ENCODE measurements at regions not wholly inside any gene's neighbourhood (a gene's known extent, or its start where the extent isn't known, plus 50 kb on each side); places are given as distances from the start of the nearest gene placed in this dataset.

DNA sequence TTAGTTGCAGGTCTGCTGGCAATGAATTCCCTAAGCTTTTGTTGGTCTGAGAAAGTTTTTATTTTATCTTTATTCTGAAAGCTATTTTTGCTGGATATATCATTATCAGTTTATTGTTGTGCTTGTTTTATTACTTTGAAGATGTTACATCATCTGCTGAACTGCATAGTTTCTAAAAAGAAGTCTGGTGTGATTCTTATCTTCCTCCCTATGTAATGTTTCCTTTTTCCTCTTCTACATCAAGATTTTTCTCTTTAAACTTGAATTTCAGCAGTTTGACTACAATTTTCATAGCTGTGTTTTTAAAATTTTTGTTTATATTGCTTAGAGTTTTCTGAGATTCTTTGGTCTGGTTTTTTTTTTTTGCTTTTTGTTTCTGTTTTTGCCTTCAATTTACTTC lies 137.1 kb upstream of the PMCH start:
- H3K4me1 ChIP-seq (ENCODE audit: low read length) = no peaks in the 10 kb centered on the region
- no peaks in the 10 kb centered on the region for H3F3A ChIP-seq (ENCODE audit: insufficient read depth, low read length)
- no peaks in the 10 kb centered on the region for H4K20me1 ChIP-seq (ENCODE audit: insufficient read depth, low read length)
- H3K27ac ChIP-seq (ENCODE audit: low read length) = no peak overlapping the region
- no peaks in the 10 kb centered on the region for H3K9me2 ChIP-seq (replicated peaks; ENCODE audit: insufficient read depth, low read length)
- TF ChIP-seq CTCF (IDR thresholded peaks at IDR 0.05; ENCODE audit: low read length) (no peak), EZH2phosphoT487 (IDR thresholded peaks at IDR 0.05; ENCODE audit: low read length) (no peak), EZH2 (optimal IDR thresholded peaks at IDR 0.05; ENCODE audit: low read depth, low read length) (no peak)
- no peaks in the 10 kb centered on the region for H3K79me2 ChIP-seq (ENCODE audit: low read length)
- H3K9me3 ChIP-seq (replicated peaks; ENCODE audit: insufficient read depth, low read length) = no peaks in the 10 kb centered on the region
- H2AFZ ChIP-seq (ENCODE audit: low read length) = no peak overlapping the region
- H3K4me3 ChIP-seq (ENCODE audit: low read length) = no peak overlapping the region
- DNase-seq = no peak
- H3K36me3 ChIP-seq (replicated peaks; ENCODE audit: insufficient read depth, low read length) = no peaks in the 10 kb centered on the region
- no peak overlapping the region for H3K4me2 ChIP-seq (ENCODE audit: low read depth, low read length)
- no peaks in the 10 kb centered on the region for H3K27me3 ChIP-seq (replicated peaks; ENCODE audit: insufficient read depth, low read length)
- no peak overlapping the region for H3K9ac ChIP-seq (ENCODE audit: low read length)

- no peak overlapping the region for H3K4me2 ChIP-seq (ENCODE audit: low read depth, low read length)
- H3K79me2 ChIP-seq (ENCODE audit: low read length) = no peaks in the 10 kb centered on the region
- H4K20me1 ChIP-seq (ENCODE audit: insufficient read depth, low read length) = no peaks in the 10 kb centered on the region
- H3K27me3 ChIP-seq (replicated peaks; ENCODE audit: insufficient read depth, low read length) = no peaks in the 10 kb centered on the region
- no peak overlapping the region for H3K27ac ChIP-seq (ENCODE audit: low read length)
- no peaks in the 10 kb centered on the region for H3K9me3 ChIP-seq (replicated peaks; ENCODE audit: insufficient read depth, low read length)
- H3K36me3 ChIP-seq (replicated peaks; ENCODE audit: insufficient read depth, low read length) = no peaks in the 10 kb centered on the region
- H3K4me3 ChIP-seq (ENCODE audit: low read length) = no peak overlapping the region
- no peaks in the 10 kb centered on the region for H3K9me2 ChIP-seq (replicated peaks; ENCODE audit: insufficient read depth, low read length)
- no peak overlapping the region for H3K9ac ChIP-seq (ENCODE audit: low read length)
- H3K4me1 ChIP-seq (ENCODE audit: low read length) = no peaks in the 10 kb centered on the region
- DNase-seq = no peak
- no peak overlapping the region for H2AFZ ChIP-seq (ENCODE audit: low read length)
- H3F3A ChIP-seq (ENCODE audit: insufficient read depth, low read length) = no peaks in the 10 kb centered on the region
- TF ChIP-seq EZH2phosphoT487 (IDR thresholded peaks at IDR 0.05; ENCODE audit: low read length) = no peak
- TF ChIP-seq EZH2 (optimal IDR thresholded peaks at IDR 0.05; ENCODE audit: low read depth, low read length) = no peak
- TF ChIP-seq CTCF (IDR thresholded peaks at IDR 0.05; ENCODE audit: low read length) = no peak
Measured at GRCh38 chr12:102331419-102331818, 133.8 kb upstream of the PMCH start.

DNA sequence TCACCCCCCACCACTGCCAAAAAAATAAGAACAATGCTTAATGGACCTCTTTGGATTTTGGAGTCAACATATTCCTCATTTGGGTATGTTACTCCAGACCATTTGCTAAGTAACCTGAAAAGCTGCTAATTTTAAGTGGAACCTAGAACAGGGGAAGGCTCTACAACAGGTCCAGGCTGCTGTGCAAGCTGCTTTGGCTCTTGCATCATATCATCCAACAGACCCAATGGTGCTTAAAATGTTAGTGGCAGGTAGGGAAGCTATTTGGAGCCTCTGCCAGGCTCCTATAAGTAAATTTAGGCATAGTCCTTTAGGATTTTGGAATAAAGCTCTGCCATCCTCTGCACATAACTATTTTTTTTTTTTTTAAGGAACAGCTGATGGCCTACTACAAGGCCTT lies 132.2 kb upstream of the PMCH start:
- H3K9ac ChIP-seq (ENCODE audit: low read length) = no peak overlapping the region
- no peak overlapping the region for H3K27ac ChIP-seq (ENCODE audit: low read length)
- no peaks in the 10 kb centered on the region for H3K9me3 ChIP-seq (replicated peaks; ENCODE audit: insufficient read depth, low read length)
- H2AFZ ChIP-seq (ENCODE audit: low read length) = no peak overlapping the region
- H3K4me3 ChIP-seq (ENCODE audit: low read length) = no peak overlapping the region
- no peaks in the 10 kb centered on the region for H3K36me3 ChIP-seq (replicated peaks; ENCODE audit: insufficient read depth, low read length)
- no peaks in the 10 kb centered on the region for H3K27me3 ChIP-seq (replicated peaks; ENCODE audit: insufficient read depth, low read length)
- no peaks in the 10 kb centered on the region for H3F3A ChIP-seq (ENCODE audit: insufficient read depth, low read length)
- H3K79me2 ChIP-seq (ENCODE audit: low read length) = no peaks in the 10 kb centered on the region
- no peak for DNase-seq
- no peaks in the 10 kb centered on the region for H3K4me1 ChIP-seq (ENCODE audit: low read length)
- TF ChIP-seq EZH2phosphoT487 (IDR thresholded peaks at IDR 0.05; ENCODE audit: low read length) (no peak), EZH2 (optimal IDR thresholded peaks at IDR 0.05; ENCODE audit: low read depth, low read length) (no peak), CTCF (IDR thresholded peaks at IDR 0.05; ENCODE audit: low read length) (no peak)
- no peaks in the 10 kb centered on the region for H3K9me2 ChIP-seq (replicated peaks; ENCODE audit: insufficient read depth, low read length)
- H3K4me2 ChIP-seq (ENCODE audit: low read depth, low read length) = no peak overlapping the region
- H4K20me1 ChIP-seq (ENCODE audit: insufficient read depth, low read length) = no peaks in the 10 kb centered on the region
